ENCODE measurements at regions not wholly inside any gene's neighbourhood (a gene's known extent, or its start where the extent isn't known, plus 50 kb on each side); places are given as distances from the start of the nearest gene placed in this dataset.

- Histone ChIP-seq H3K9me2 (ENCODE audit: insufficient read depth) (peaks cover 6% of the 10 kb centered on the region), H3K4me3 (no peak overlapping the region), H3K4me2 (no peak overlapping the region), H3K27ac (ENCODE audit: low read depth) (no peak overlapping the region), H3K4me1 (ENCODE audit: insufficient read depth) (no peaks in the 10 kb centered on the region), H3K79me2 (replicated peaks; ENCODE audit: insufficient read depth) (no peaks in the 10 kb centered on the region), H2AFZ (no peak overlapping the region), H3K36me3 (ENCODE audit: insufficient read depth) (no peaks in the 10 kb centered on the region), H3F3A (replicated peaks; ENCODE audit: low read depth) (no peaks in the 10 kb centered on the region), H3K27me3 (ENCODE audit: insufficient read depth) (no peaks in the 10 kb centered on the region), H4K20me1 (replicated peaks; ENCODE audit: insufficient read depth) (no peaks in the 10 kb centered on the region)
- Mint-ChIP-seq H3K36me3 (ENCODE audit: low read depth) (no peaks in the 10 kb centered on the region), H3K4me1 (peaks cover 3% of the 10 kb centered on the region; the same call in 1 of the 3 replicates), H3K27me3 (ENCODE audit: insufficient read depth, low read depth, poor library complexity) (no peaks in the 10 kb centered on the region), H3K9me3 (no peaks in the 10 kb centered on the region), H3K27ac (no peak overlapping the region), H3K4me3 (no peak overlapping the region)
- TF ChIP-seq CREB1 (CRISPR knock-in tag; IDR thresholded peaks at IDR 0.05; ENCODE audit: low read depth) (no peak), ZNF114 (CRISPR knock-in tag; IDR thresholded peaks at IDR 0.05) (no peak), ZNF331 (CRISPR knock-in tag; IDR thresholded peaks at IDR 0.05; ENCODE audit: low read depth) (no peak), STAT1 (IDR thresholded peaks at IDR 0.05; ENCODE audit: unreplicated experiment) (no peak), EZH2phosphoT487 (IDR thresholded peaks at IDR 0.05; ENCODE audit: unreplicated experiment) (no peak), ZNF462 (CRISPR knock-in tag; IDR thresholded peaks at IDR 0.05) (no peak), ETS1 (IDR thresholded peaks at IDR 0.05) (no peak), POLR2AphosphoS5 (IDR thresholded peaks at IDR 0.05; ENCODE audit: low read depth) (no peak), CTCF (conservative IDR thresholded peaks at IDR 0.05; ENCODE audit: low read depth in 2 of 2) (no peak), EZH2 (IDR thresholded peaks at IDR 0.05; ENCODE audit: low read depth, unreplicated experiment) (no peak)
- DNase-seq (ENCODE audit: low spot score) (no peak), ATAC-seq (no peak)
Measured at GRCh38 chr3:72246685-72247084, 461.7 kb upstream of the PROK2 start.
